Parathyroid adenoma (tissue), 2 donors: ENCODE measurements at regions not wholly inside any gene's neighbourhood (a gene's known extent, or its start where the extent isn't known, plus 50 kb on each side); places are given as distances from the start of the nearest gene placed in this dataset.

Experiments
- H2AFZ ChIP-seq: fragments of 300-600 bp; sonication (generic); one replicate; pipeline ENCODE4 v1.7.0; 2017; ENCODE audit warnings: antibody characterized with exemption, mild to moderate bottlenecking
- H3K27ac ChIP-seq: fragments of 300-600 bp; sonication (generic); one replicate; pipeline ENCODE4 v1.7.0; 2017
- H3K27me3 ChIP-seq: fragments of 300-600 bp; sonication (generic); one replicate; pipeline ENCODE4 v1.7.0; 2017; ENCODE audit warnings: low read length; ENCODE audit not compliant: control insufficient read depth, insufficient read depth
- H3K36me3 ChIP-seq: fragments of 300-600 bp; sonication (generic); one replicate; pipeline ENCODE4 v1.7.0; 2017; ENCODE audit warnings: low read length; ENCODE audit not compliant: control insufficient read depth, insufficient read depth
- H3K4me1 ChIP-seq: fragments of 300-600 bp; sonication (generic); one replicate; pipeline ENCODE4 v1.7.0; 2017; ENCODE audit warnings: control low read depth
- H3K4me2 ChIP-seq: fragments of 300-600 bp; sonication (generic); one replicate; pipeline ENCODE4 v1.7.0; 2017; ENCODE audit warnings: low read length
- H3K4me3 ChIP-seq: fragments of 300-600 bp; sonication (generic); one replicate; pipeline ENCODE4 v1.7.0; 2017; ENCODE audit warnings: low read depth, low read length
- H3K79me2 ChIP-seq: fragments of 300-600 bp; sonication (generic); one replicate; pipeline ENCODE4 v1.7.0; 2017; ENCODE audit warnings: control low read depth
- H3K9ac ChIP-seq: fragments of 300-600 bp; sonication (generic); one replicate; pipeline ENCODE4 v1.7.0; 2017; ENCODE audit warnings: mild to moderate bottlenecking
- H3K9me3 ChIP-seq: fragments of 300-600 bp; sonication (generic); one replicate; pipeline ENCODE4 v1.7.0; 2017; ENCODE audit warnings: low read length; ENCODE audit not compliant: control insufficient read depth
- CTCF ChIP-seq: fragments of 300-600 bp; sonication (generic); IDR thresholded peaks from one replicate; pipeline ENCODE4 v1.7.0; 2017; ENCODE audit warnings: antibody characterized with exemption, mild to moderate bottlenecking
- donor health status: primary hyperparathyroidism.

GRCh38 chr1:54479841-54480524 is 68.0 kb upstream of the ACOT11 start:
- no peaks in the 10 kb centered on the region for H3K79me2 ChIP-seq
- no peak overlapping the region for H3K4me3 ChIP-seq
- no peak overlapping the region for H3K27ac ChIP-seq
- no peaks in the 10 kb centered on the region for H3K36me3 ChIP-seq
- no peak overlapping the region for H3K4me2 ChIP-seq
- no peak for TF ChIP-seq CTCF
- H3K9ac ChIP-seq, result no peak overlapping the region
- no peaks in the 10 kb centered on the region for H3K27me3 ChIP-seq
- H2AFZ ChIP-seq, result no peak overlapping the region
- no peaks in the 10 kb centered on the region for H3K9me3 ChIP-seq
- H3K4me1 ChIP-seq, result no peaks in the 10 kb centered on the region

- no peak overlapping the region for H3K4me2 ChIP-seq
Observed at GRCh38 chr1:54479251-54479650, 68.8 kb upstream of the ACOT11 start.

GRCh38 chr1:54477153-54477561 is 70.9 kb upstream of the ACOT11 start:
- Histone ChIP-seq H3K9me3 (no peaks in the 10 kb centered on the region), H2AFZ (no peak overlapping the region), H3K4me3 (no peak overlapping the region), H3K4me2 (no peak overlapping the region), H3K27ac (no peak overlapping the region), H3K9ac (no peak overlapping the region), H3K4me1 (peaks cover 2% of the 10 kb centered on the region), H3K36me3 (no peaks in the 10 kb centered on the region), H3K27me3 (no peaks in the 10 kb centered on the region), H3K79me2 (no peaks in the 10 kb centered on the region)
- TF ChIP-seq CTCF, result no peak

More at GRCh38 chr1:54479251-54479650, 68.8 kb upstream of the ACOT11 start:
- H3K79me2 ChIP-seq, result no peaks in the 10 kb centered on the region
- H3K27me3 ChIP-seq, result no peaks in the 10 kb centered on the region
- H3K36me3 ChIP-seq, result no peaks in the 10 kb centered on the region
- H3K9ac ChIP-seq, result no peak overlapping the region
- H2AFZ ChIP-seq, result no peak overlapping the region
- H3K4me3 ChIP-seq, result no peak overlapping the region
- no peak for TF ChIP-seq CTCF
- H3K27ac ChIP-seq, result no peak overlapping the region
- peaks cover 2% of the 10 kb centered on the region for H3K4me1 ChIP-seq
- no peaks in the 10 kb centered on the region for H3K9me3 ChIP-seq

- no peaks in the 10 kb centered on the region for H3K9me3 ChIP-seq
- H3K27me3 ChIP-seq, result no peaks in the 10 kb centered on the region
- no peak overlapping the region for H2AFZ ChIP-seq
- no peaks in the 10 kb centered on the region for H3K36me3 ChIP-seq
- H3K9ac ChIP-seq, result no peak overlapping the region
- H3K79me2 ChIP-seq, result no peaks in the 10 kb centered on the region
- H3K4me1 ChIP-seq, result peaks cover 2% of the 10 kb centered on the region
- H3K4me3 ChIP-seq, result no peak overlapping the region
- TF ChIP-seq CTCF, result no peak
- H3K27ac ChIP-seq, result no peak overlapping the region
- H3K4me2 ChIP-seq, result no peak overlapping the region
Observed at GRCh38 chr1:54476530-54477109, 70.4 kb upstream of the SSBP3 start.
